ENCODE measurements at regions not wholly inside any gene's neighbourhood (a gene's known extent, or its start where the extent isn't known, plus 50 kb on each side); places are given as distances from the start of the nearest gene placed in this dataset.

GRCh38 chr2:206873423-206873822, 65.9 kb upstream of the CPO start (continued):
- no peak for TF ChIP-seq REST (IDR thresholded peaks at IDR 0.05)

GRCh38 chr2:206875701-206876100, 63.6 kb upstream of the CPO start:
- TF ChIP-seq HNF4G (IDR thresholded peaks at IDR 0.05), result no peak
- no peak for TF ChIP-seq ATF3 (IDR thresholded peaks at IDR 0.05)
- TF ChIP-seq FOXA2 (IDR thresholded peaks at IDR 0.05), result no peak
- TF ChIP-seq ZBTB33 (IDR thresholded peaks at IDR 0.05), result no peak
- no peak for TF ChIP-seq HNF4A (conservative IDR thresholded peaks at IDR 0.05)
- no peak for TF ChIP-seq RXRA (IDR thresholded peaks at IDR 0.05)
- TF ChIP-seq YY1 (IDR thresholded peaks at IDR 0.05), result no peak
- TF ChIP-seq FOXA1 (IDR thresholded peaks at IDR 0.05), result no peak
- TF ChIP-seq NR2F2 (IDR thresholded peaks at IDR 0.05), result no peak
- TF ChIP-seq REST (IDR thresholded peaks at IDR 0.05), result no peak
- no peak for TF ChIP-seq JUND (IDR thresholded peaks at IDR 0.05)
- TF ChIP-seq SP1 (IDR thresholded peaks at IDR 0.05), result no peak
- no peak for TF ChIP-seq TAF1 (conservative IDR thresholded peaks at IDR 0.05)
- no peak for TF ChIP-seq GABPA (IDR thresholded peaks at IDR 0.05 in 1 of 2, conservative IDR thresholded peaks at IDR 0.05 in 1 of 2)
- TF ChIP-seq EGR1 (IDR thresholded peaks at IDR 0.05; ENCODE audit: low read depth in 2 of 2), result no peak
- no peak for TF ChIP-seq RAD21 (IDR thresholded peaks at IDR 0.05)
- TF ChIP-seq CTCF (IDR thresholded peaks at IDR 0.05; ENCODE audit: low read depth, low read length, missing input control), result no peak
- TF ChIP-seq MAX (IDR thresholded peaks at IDR 0.05), result no peak
- Histone ChIP-seq H3K4me3 (ENCODE audit: low read depth in 1 of 3, low read length in 3 of 3) (no peak overlapping the region), H3K27ac (ENCODE audit: low read depth in 1 of 2, low read length in 2 of 2) (no peak overlapping the region), H3K4me1 (ENCODE audit: control insufficient read depth in 4 of 4, insufficient read depth in 4 of 4, low read length in 3 of 4) (no peaks in the 10 kb centered on the region), H3K27me3 (ENCODE audit: control insufficient read depth in 4 of 4, insufficient read depth in 4 of 4, low read length in 3 of 4) (no peaks in the 10 kb centered on the region), H3K36me3 (ENCODE audit: control insufficient read depth in 4 of 4, insufficient read depth in 3 of 4, low read depth in 1 of 4, low read length in 3 of 4) (no peaks in the 10 kb centered on the region), H3K9ac (ENCODE audit: low read depth in 1 of 2, low read length in 2 of 2) (no peak overlapping the region), H3K9me3 (ENCODE audit: control insufficient read depth in 4 of 4, low read length in 3 of 4) (no peaks in the 10 kb centered on the region)
- DNase-seq (ENCODE audit: low spot score), result no peak
- WGBS, result 85% methylated on average over 2 of the region's 2 CpGs
